ENCODE measurements at regions not wholly inside any gene's neighbourhood (a gene's known extent, or its start where the extent isn't known, plus 50 kb on each side); places are given as distances from the start of the nearest gene placed in this dataset.
"Not testable (repeated sequence)": the region's sequence is repeated elsewhere in the genome, so short reads cannot be mapped to it uniquely, and the experiment has no call there.

DNA sequence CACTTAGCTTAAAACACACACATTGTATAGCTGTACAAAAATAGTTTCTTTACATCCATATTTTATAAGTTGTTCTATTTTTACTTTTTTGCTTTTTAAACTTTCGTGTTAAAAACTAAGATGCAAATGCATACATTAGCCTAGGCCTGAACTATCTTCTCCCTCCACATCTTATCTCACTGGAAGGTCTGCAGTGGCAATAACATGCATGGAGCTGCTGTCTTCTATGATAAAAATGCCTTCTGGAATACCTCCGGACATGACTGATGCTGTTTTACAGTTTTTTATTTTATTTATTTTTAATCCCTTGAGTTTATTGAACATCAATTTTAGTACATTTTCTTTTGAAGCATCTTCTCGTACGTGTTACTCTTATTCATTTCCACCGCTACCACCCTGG lies 112.3 kb upstream of the TSPAN8 start:
- Histone ChIP-seq H3K9me3 (no peaks in the 10 kb centered on the region), H3K4me3 (no peak overlapping the region), H3K36me3 (no peaks in the 10 kb centered on the region), H3K27ac (no peak overlapping the region), H3K4me1 (no peaks in the 10 kb centered on the region), H3K27me3 (no peaks in the 10 kb centered on the region)
- no peak for DNase-seq
- intact Hi-C loops (cut with DNase I; ENCODE audit: low total_unique reads) = no loop called here
- no peak for TF ChIP-seq CTCF (IDR thresholded peaks at IDR 0.05)

DNA sequence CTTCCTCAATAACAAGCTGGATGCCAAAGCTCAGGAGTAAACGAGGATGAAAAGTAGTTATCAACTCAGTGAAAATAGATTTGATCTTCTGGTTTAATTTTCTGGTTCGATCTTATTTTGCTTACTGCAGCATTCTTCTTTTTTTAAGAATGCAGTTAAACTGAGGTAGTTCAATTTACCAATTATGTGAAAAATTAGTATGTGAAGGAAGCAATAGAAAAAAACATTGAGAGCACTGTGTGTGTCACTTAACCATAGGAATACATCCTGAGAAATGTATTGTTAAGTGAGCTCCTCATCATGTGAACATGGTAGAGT lies 111.4 kb upstream of the TSPAN8 start:
- Histone ChIP-seq H3K9me3 (no peaks in the 10 kb centered on the region), H3K27me3 (no peaks in the 10 kb centered on the region), H3K4me1 (no peaks in the 10 kb centered on the region), H3K4me3 (no peak overlapping the region), H3K36me3 (no peaks in the 10 kb centered on the region), H3K27ac (no peak overlapping the region)
- intact Hi-C loops (cut with DNase I; ENCODE audit: low total_unique reads) = no loop called here
- TF ChIP-seq CTCF (IDR thresholded peaks at IDR 0.05) = no peak
- no peak for DNase-seq

- H3K4me1 ChIP-seq = no peaks in the 10 kb centered on the region
- no peaks in the 10 kb centered on the region for H3K36me3 ChIP-seq
- H3K27ac ChIP-seq = no peak overlapping the region
- H3K9me3 ChIP-seq = no peaks in the 10 kb centered on the region
- no peak for TF ChIP-seq CTCF (IDR thresholded peaks at IDR 0.05)
- no peaks in the 10 kb centered on the region for H3K27me3 ChIP-seq
- H3K4me3 ChIP-seq = no peak overlapping the region
- intact Hi-C loops (cut with DNase I; ENCODE audit: low total_unique reads) = no loop called here
- no peak for DNase-seq
Measured at GRCh38 chr12:71268598-71269280, 110.9 kb upstream of the TSPAN8 start.

DNA sequence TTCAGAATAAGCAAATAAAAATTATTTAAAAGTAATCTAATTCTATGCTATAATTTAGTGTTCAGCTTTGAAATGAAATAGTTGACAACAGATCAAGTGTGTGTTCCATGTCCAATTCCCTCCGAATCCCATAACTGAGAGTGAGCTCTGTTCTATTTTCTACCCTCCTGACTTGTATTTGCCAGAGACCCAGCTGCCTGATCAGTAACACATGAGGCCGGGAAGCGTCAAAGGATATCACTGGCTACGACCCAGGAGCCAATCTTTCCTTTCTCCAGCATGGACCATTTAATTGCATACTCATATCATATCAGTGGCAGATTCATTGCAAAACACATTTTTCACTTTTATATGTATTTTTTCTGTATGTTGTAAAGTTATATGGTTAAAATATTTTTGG lies 108.8 kb upstream of the TSPAN8 start:
- no peak overlapping the region for H3K27ac ChIP-seq
- TF ChIP-seq CTCF (IDR thresholded peaks at IDR 0.05) = no peak
- H3K4me3 ChIP-seq = no peak overlapping the region
- H3K36me3 ChIP-seq = no peaks in the 10 kb centered on the region
- DNase-seq = no peak
- no peaks in the 10 kb centered on the region for H3K27me3 ChIP-seq
- intact Hi-C loops (cut with DNase I; ENCODE audit: low total_unique reads) = no loop called here
- no peaks in the 10 kb centered on the region for H3K4me1 ChIP-seq
- no peaks in the 10 kb centered on the region for H3K9me3 ChIP-seq

- H3K36me3 ChIP-seq; H3K4me1 ChIP-seq; H3K27me3 ChIP-seq; H3K9me3 ChIP-seq; intact Hi-C loops (cut with DNase I; ENCODE audit: low total_unique reads); H3K27ac ChIP-seq; DNase-seq; H3K4me3 ChIP-seq: not testable (repeated sequence)
Measured at GRCh38 chr12:71265731-71266130, 107.9 kb upstream of the TSPAN8 start.

GRCh38 chr12:71262466-71262865 lies 104.7 kb upstream of the TSPAN8 start:
- H3K4me3 ChIP-seq = no peak overlapping the region
- H3K4me1 ChIP-seq = peaks cover 0 to 9% (median 0%) of the 10 kb centered on the region in 4 donors
- H3K36me3 ChIP-seq = no peaks in the 10 kb centered on the region
- H3K9me3 ChIP-seq = no peaks in the 10 kb centered on the region
- intact Hi-C loops (cut with DNase I; ENCODE audit: low total_unique reads) = no loop called here
- no peak for DNase-seq
- no peak for TF ChIP-seq CTCF (IDR thresholded peaks at IDR 0.05)
- no peaks in the 10 kb centered on the region for H3K27me3 ChIP-seq
- H3K27ac ChIP-seq = no peak overlapping the region

Data from tibial artery (tissue), 4 donors.